Inflammatory macrophage treated with lipopolysaccharide for 1 hour (primary cell): ENCODE measurements at regions not wholly inside any gene's neighbourhood (a gene's known extent, or its start where the extent isn't known, plus 50 kb on each side); places are given as distances from the start of the nearest gene placed in this dataset.

ENCODE experiments used
- DNase-seq, 2 donors: peaks; one replicate each; pipeline ENCODE4 v3.0.0-alpha.2; 2020 to 2022

GRCh38 chr18:34159691-34160185 lies 65.0 kb downstream of the NOL4 start:
- DNase-seq, result no peak

DNA sequence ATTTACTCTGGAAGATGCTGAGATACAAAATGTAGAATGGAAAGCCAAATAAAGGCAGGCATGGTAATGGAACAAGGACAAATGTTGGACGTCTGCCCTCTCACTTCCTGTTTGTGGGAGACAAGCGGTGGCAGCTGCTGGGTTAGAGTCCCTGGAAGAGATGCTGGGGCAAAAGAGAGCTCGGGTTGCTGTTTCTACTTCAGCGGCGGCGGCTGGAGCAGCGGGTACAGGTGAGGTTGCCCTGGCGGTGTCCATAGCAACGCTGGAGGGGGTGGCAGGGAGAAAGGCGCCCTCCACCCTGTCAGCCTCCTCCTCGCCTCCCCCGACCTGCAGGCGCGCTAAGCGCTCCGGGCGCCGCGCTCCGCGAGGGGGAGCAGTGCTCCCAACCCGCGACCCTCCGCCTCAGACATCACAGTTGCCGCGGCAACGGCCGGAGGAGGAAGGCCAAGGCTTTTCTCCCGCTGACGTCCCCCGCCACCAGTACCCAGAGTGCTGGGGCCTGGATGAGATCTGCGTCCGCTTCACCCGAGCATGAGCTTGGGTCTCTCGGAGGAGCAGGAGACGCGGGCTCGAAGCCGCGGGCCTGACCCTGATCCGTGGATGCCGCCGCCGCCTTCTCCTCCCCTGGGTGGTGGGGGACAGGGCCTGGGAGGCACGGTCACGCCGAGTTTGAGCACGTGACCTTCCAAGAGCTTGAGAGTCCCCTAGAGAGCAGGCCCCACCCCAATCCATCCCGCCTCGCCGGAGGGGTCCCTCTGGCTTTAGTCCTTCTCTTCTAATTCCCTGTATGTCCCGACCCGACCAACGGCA lies 65.6 kb downstream of the NOL4 start:
- no peak for DNase-seq

DNA sequence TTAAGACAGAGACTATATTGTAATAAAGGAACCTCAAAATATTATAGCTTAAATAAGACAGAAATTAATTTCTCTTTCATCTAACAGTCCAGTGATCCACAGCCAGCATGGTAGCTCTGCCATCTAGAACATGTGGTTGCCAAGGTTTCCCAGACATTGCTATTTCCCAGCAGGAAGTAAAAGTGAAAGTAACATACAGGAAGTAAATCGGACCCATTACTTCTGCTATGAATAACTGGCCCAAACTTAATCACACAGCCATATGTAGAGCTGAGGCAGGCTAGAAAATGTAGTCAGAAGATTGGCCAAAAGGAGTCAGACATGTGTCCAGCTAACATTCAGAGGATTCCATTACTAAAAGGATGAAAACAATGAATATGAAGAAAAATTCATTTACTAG lies 71.0 kb downstream of the NOL4 start:
- no peak for DNase-seq

GRCh38 chr18:34131006-34131405 lies 93.7 kb downstream of the NOL4 start:
- DNase-seq, result no peak

DNA sequence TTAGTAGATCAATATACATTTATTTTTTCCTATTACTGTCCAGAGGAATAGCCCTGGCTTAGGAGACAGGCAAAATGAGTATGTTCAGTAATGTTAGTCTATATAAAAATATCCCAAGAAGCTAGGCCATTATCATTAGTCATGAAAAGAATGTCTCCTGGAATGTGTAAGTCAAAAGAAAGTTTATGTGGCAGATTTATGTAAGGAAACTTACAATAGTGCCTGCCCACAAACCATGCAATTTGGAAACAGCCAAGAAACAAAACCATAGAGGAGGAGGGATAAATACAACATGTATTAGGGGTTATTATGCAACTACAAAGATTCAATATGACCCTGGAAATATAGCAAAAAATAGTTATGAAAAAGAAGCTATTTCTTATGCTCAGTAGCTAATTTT lies 96.3 kb downstream of the NOL4 start:
- DNase-seq, result no peak

DNA sequence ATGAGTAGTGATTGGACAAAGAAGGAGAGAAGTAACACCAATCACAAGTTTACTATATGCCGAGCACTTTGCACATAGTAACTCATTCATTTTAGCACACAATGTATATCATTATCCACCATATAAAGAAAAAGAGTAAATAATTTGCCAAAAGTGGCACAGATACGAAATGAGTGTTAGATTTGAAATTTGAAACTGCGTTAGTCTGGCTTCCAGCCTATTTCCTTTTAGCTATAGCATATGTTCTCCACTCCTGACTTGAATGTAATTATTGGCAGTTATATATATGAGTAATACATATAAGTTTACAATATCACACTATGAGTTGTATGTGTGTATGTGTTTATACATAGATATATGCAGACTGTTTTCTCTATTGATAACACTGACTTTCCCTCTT lies 98.6 kb downstream of the NOL4 start:
- DNase-seq, result no peak

- DNase-seq, result peak; percentile 19 to 76
Measured at GRCh38 chr18:34122724-34123334, 101.9 kb downstream of the NOL4 start.

- DNase-seq, result no peak
Measured at GRCh38 chr18:34121200-34121721, 103.5 kb downstream of the NOL4 start.

DNA sequence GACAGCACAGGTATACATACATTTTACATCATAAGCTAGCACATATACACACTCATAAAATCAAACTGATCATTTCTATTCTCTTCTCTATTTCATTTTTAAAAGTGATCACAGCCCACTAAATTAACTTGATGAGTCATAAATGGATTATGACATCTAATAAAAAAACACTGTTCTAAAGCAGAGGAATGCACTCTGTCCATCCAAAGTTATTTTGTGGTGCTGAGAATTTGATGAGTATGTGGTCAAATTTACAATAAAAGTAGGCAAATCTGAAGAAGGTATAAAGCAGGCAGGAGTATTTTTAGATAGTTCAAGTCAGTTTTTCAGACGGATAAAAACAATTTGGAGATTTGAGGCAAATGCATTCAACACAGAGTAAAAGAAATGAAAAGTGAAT lies 104.4 kb downstream of the NOL4 start:
- no peak for DNase-seq

- no peak for DNase-seq
Measured at GRCh38 chr18:34117319-34117718, 107.4 kb downstream of the NOL4 start.

DNA sequence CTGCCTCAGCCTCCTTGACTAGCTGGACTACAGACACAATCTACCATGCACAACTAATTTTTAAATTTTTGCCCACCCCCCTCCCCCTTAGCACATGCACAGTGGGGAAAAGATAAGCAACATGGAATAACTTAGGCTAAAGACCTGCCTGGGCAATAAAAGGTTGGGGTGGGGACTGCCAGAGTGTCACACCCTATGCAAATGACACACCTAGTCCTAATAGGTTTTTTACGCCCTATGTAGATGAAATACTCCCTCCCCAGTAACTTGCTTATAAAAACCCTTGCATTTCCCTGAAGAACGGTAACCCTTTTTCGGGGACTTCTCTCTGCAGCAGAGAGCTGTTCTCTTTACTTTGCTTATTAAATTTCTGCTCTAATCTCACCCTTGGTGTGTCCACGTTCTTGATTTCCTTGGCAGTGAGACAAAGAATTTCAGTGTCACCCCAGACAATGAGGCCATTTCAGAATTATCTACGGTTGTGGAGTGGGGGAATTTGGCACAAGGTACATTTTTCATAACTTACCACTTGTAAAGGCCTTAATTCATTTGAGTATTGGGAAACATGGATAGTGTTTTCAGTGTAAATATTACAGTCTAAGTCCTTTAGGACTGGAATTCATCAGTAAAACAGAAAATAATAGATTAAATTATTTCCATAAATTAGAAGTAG lies 109.2 kb downstream of the NOL4 start:
- no peak for DNase-seq

- no peak for DNase-seq
Measured at GRCh38 chr18:34114996-34115395, 109.7 kb downstream of the NOL4 start.

DNA sequence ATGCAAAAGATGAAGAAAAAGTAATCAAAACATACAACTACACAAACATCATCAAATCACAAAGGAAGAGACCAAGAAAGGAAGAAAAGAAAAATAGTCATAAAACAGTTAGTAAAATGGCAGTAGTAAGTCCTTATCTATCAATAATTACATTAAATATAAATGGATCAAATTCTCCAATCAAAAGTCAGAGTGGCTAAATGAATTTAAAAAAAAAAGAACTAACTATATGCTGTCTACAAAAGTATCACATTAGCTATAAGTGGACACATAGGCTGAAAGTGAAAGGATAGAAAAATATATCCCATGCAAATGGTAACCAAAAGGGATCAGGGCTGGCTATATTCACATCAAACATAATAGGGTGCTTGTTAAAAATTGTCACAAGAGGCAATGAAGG lies 116.5 kb downstream of the NOL4 start:
- no peak for DNase-seq

GRCh38 chr18:34098109-34098508 lies 126.6 kb downstream of the NOL4 start:
- no peak for DNase-seq

GRCh38 chr18:34097312-34097711 lies 127.4 kb downstream of the NOL4 start:
- DNase-seq, result no peak

DNA sequence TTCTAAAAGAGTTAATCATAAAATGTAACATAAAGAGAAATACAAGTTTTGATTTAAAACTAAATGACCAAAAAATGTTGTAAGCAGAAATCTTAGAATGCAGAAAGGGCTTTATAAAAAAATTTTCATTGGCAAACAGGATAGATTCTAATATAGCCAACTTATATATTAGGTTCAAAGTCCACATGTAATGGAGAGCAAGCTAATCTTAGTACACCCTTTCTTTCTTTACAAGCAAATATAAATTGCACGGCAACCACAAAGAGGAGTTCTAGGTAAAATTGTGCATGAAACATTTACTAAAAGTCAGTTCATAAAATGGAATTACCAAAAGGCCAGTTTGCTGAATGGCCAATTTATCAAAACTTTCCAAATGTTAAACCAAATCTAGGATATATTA lies 130.6 kb downstream of the NOL4 start:
- no peak for DNase-seq

DNA sequence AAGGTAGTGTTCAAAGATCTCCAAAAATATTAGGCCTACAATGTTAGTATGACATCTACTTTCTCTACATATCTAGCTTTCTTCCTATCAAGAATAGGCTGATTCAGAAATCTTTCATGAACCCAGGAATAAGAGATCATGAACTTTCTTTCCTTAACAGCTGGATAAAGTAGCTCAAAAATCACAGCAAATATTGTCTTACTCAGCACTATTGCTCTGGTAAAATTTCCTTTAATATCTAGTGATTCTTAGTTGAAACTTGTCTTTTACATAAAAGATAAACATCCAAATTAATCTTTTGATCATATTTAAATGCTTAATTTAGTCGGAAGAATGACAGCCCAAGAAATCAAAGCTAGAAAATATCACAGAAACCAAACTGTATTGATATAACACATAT lies 131.9 kb downstream of the NOL4 start:
- DNase-seq, result no peak

- no peak for DNase-seq
Measured at GRCh38 chr18:34086370-34086769, 138.3 kb downstream of the NOL4 start.

- DNase-seq, result no peak
Measured at GRCh38 chr18:34085140-34085739, 139.5 kb downstream of the NOL4 start.

DNA sequence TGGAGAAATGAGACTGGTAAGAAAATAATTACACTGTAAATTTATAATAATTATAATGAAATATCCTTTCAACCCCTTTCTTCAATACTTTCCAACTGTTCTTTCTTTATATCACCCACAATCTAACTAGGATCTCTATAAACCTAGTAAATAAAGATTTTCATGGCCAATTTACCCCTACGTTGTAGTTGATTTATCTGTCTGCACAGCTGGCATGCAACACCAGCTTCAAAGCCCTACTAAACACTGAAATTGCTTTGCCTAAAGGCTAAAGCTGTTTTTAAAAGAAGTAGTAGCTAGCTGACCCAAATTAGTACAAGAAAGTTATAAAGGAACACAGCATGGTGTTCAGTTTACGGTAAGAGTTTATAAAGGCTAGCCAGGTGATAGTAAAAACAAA lies 140.1 kb downstream of the NOL4 start:
- DNase-seq, result no peak

DNA sequence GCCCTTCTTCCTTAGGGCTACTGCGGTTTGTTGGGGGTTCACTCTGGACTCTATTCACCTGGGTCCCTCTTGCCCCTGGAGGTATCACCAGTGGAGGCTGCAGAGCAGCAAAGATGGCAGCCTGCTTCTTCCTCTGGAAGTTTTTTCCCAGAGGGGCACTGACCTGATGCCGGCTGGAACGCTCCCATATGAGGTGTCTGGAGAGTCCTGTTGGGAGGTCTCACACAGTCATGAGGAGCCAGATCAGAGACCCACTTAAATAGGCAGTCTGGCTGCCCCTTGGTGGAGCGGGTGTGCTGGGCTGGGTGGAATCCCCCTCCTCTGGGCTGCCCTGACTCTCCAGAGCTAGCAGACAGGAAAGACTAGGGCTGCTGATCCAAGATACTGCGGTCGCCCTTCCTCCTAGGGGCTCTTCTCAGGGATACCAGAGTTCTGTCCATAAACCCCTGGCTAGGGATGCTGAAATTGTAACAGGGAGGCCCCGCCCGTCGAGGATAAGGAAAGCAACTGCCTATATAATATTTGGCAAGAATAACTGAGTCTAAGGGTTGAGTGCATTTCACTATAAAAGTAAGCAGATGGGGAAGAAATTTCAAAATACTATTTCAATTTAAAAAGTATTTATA lies 140.7 kb downstream of the NOL4 start:
- DNase-seq, result no peak

- no peak for DNase-seq
Measured at GRCh38 chr18:34077599-34077998, 147.1 kb downstream of the NOL4 start.
